WTC11 (cell line): ENCODE measurements at regions not wholly inside any gene's neighbourhood (a gene's known extent, or its start where the extent isn't known, plus 50 kb on each side); places are given as distances from the start of the nearest gene placed in this dataset.

Experiments used
- ATAC-seq: fragments of 200-7000 bp; cut with Tn5 transposase; 2 replicates; pipeline ENCODE4 v1.10.0; 2021; ENCODE audit warnings: mild to moderate bottlenecking, moderate library complexity
- CTCF ChIA-PET: fragments of 300-600 bp; sonication (Branson Sonifier 250); formaldehyde crosslinking; loops from one replicate; lab custom pipeline; 2021; ENCODE audit warnings: antibody characterized with exemption; lab: Charles Lee
- POLR2A ChIA-PET: fragments of 350-600 bp; sonication (Branson Sonifier 250); formaldehyde crosslinking; loops from one replicate; lab custom pipeline; 2021; ENCODE audit warnings: antibody characterized with exemption; lab: Charles Lee
- DNase-seq: peaks from one replicate; pipeline ENCODE4 v3.0.0; 2021; ENCODE audit warnings: low spot score
- H3K27ac Mint-ChIP-seq: 2 replicates; pipeline ENCODE4 v1.8.0; 2021; ENCODE audit warnings: mixed read lengths
- H3K27me3 Mint-ChIP-seq: 2 replicates; pipeline ENCODE4 v1.8.0; 2021; ENCODE audit warnings: low read depth, mild to moderate bottlenecking, moderate library complexity, mixed read lengths
- H3K36me3 Mint-ChIP-seq: 2 replicates; pipeline ENCODE4 v1.8.0; 2021; ENCODE audit warnings: mixed read lengths
- H3K4me1 Mint-ChIP-seq: 2 replicates; pipeline ENCODE4 v1.8.0; 2022; ENCODE audit warnings: mixed read lengths
- H3K4me3 Mint-ChIP-seq: 2 replicates; pipeline ENCODE4 v1.8.0; 2021; ENCODE audit warnings: mild to moderate bottlenecking, moderate library complexity, mixed read lengths
- H3K9me3 Mint-ChIP-seq: 2 replicates; pipeline ENCODE4 v1.8.0; 2021; ENCODE audit warnings: mixed read lengths
- CBFB ChIP-seq: sonication (generic); formaldehyde crosslinking; IDR thresholded peaks from 2 replicates; pipeline ENCODE4 v1.8.1; 2022; ENCODE audit warnings: mild to moderate bottlenecking, low read depth, missing genetic modification reagents
- GTF2I ChIP-seq: fragments of 250-450 bp; sonication (Bioruptor Pico); conservative IDR thresholded peaks from 2 replicates; pipeline ENCODE4 v1.4.0; 2021; ENCODE audit warnings: mild to moderate bottlenecking
- HMGA2 ChIP-seq: fragments of 250-450 bp; sonication (Bioruptor Pico); IDR thresholded peaks from 2 replicates; pipeline ENCODE4 v1.4.0; 2021; ENCODE audit warnings: mild to moderate bottlenecking, moderate library complexity
- IRF2 ChIP-seq: sonication (generic); formaldehyde crosslinking; IDR thresholded peaks from 2 replicates; pipeline ENCODE4 v1.8.0; 2022; ENCODE audit warnings: low read depth, missing genetic modification reagents, borderline replicate concordance
- NR1H2 ChIP-seq: sonication (generic); formaldehyde crosslinking; IDR thresholded peaks from 2 replicates; pipeline ENCODE4 v1.9.0; 2021; ENCODE audit warnings: mild to moderate bottlenecking, moderate library complexity, missing genetic modification reagents
- NR2C2 ChIP-seq: sonication (generic); formaldehyde crosslinking; IDR thresholded peaks from 2 replicates; pipeline ENCODE4 v1.8.0; 2022; ENCODE audit warnings: mild to moderate bottlenecking, missing genetic modification reagents
- NR3C1 ChIP-seq: sonication (generic); formaldehyde crosslinking; conservative IDR thresholded peaks from 2 replicates; pipeline ENCODE4 v1.8.1; 2023; ENCODE audit warnings: low read depth, mild to moderate bottlenecking, missing genetic modification reagents
- SMAD4 ChIP-seq: sonication (generic); formaldehyde crosslinking; IDR thresholded peaks from 2 replicates; pipeline ENCODE4 v1.8.0; 2022; ENCODE audit warnings: mild to moderate bottlenecking, missing genetic modification reagents
- SP1 ChIP-seq: sonication (generic); formaldehyde crosslinking; conservative IDR thresholded peaks from 2 replicates; pipeline ENCODE4 v1.8.1; 2022; ENCODE audit warnings: missing genetic modification reagents
- TCF7 ChIP-seq: sonication (generic); formaldehyde crosslinking; IDR thresholded peaks from 2 replicates; pipeline ENCODE4 v1.8.0; 2022; ENCODE audit warnings: mild to moderate bottlenecking, low read depth, missing genetic modification reagents, moderate library complexity
- TEAD1 ChIP-seq: sonication (generic); formaldehyde crosslinking; IDR thresholded peaks from 2 replicates; pipeline ENCODE4 v1.8.0; 2022; ENCODE audit warnings: mild to moderate bottlenecking, missing genetic modification reagents
- ZBTB21 ChIP-seq: sonication (generic); formaldehyde crosslinking; IDR thresholded peaks from 2 replicates; pipeline ENCODE4 v1.8.1; 2023; ENCODE audit warnings: mild to moderate bottlenecking, missing genetic modification reagents, borderline replicate concordance
- ZNF396 ChIP-seq: fragments of 250-450 bp; sonication (Bioruptor Pico); IDR thresholded peaks from 2 replicates; pipeline ENCODE4 v1.8.0; 2021; ENCODE audit warnings: mild to moderate bottlenecking, moderate library complexity, borderline replicate concordance
- TF ChIP-seq, protein P1 (sequence below): sonication (generic); formaldehyde crosslinking; IDR thresholded peaks from 2 replicates; pipeline ENCODE4 v1.8.1; 2023; ENCODE audit warnings: mild to moderate bottlenecking, missing genetic modification reagents
- TF ChIP-seq, protein P2 (sequence below): fragments of 200-600 bp; IDR thresholded peaks from 2 replicates; pipeline ENCODE4 v1.8.0; 2022; ENCODE audit warnings: antibody characterized with exemption
- TF ChIP-seq, protein P3 (sequence below): fragments of 250-450 bp; sonication (Bioruptor Pico); IDR thresholded peaks from 2 replicates; pipeline ENCODE4 v1.9.0; 2021; ENCODE audit warnings: mild to moderate bottlenecking
- TF ChIP-seq, protein P4 (sequence below): sonication (generic); formaldehyde crosslinking; IDR thresholded peaks from 2 replicates; pipeline ENCODE4 v1.8.1; 2022; ENCODE audit warnings: missing genetic modification reagents, borderline replicate concordance
- TF ChIP-seq, protein P5 (sequence below): fragments of 250-450 bp; sonication (Bioruptor Pico); IDR thresholded peaks from 2 replicates; pipeline ENCODE4 v1.9.0; 2021; ENCODE audit warnings: moderate library complexity, mild to moderate bottlenecking, inconsistent platforms, borderline replicate concordance
- TF ChIP-seq, protein P6 (sequence below): sonication (generic); formaldehyde crosslinking; IDR thresholded peaks from 2 replicates; pipeline ENCODE4 v1.8.0; 2023; ENCODE audit warnings: missing genetic modification reagents, mild to moderate bottlenecking, borderline replicate concordance
- TF ChIP-seq, protein P7 (sequence below): sonication (generic); formaldehyde crosslinking; conservative IDR thresholded peaks from 2 replicates; pipeline ENCODE4 v1.8.1; 2022; ENCODE audit warnings: mild to moderate bottlenecking, missing genetic modification reagents

DNA sequence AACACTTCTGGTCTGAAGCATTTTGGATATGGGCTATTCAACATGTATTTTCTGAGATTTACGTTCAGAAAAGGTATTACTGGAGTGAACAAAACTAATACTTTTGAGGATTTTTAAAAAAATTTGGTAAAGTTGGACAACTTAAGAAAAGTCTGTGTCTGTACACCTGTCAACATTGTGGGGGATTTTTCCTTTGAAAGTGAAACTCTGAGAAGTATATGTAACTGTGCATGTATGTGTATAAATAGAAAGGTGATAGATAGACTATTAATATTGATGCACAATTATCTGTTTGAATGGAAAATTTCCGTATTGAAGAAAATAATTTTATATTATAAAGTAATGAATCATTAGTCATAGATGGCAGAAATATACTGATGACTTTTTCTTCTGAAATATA, 312.8 kb upstream of the MDGA2 start:
- TF ChIP-seq NR3C1 (no peak), SMAD4 (CRISPR knock-in tag) (no peak), NR1H2 (CRISPR knock-in tag) (no peak), TEAD1 (CRISPR knock-in tag) (no peak), ZBTB21 (CRISPR knock-in tag) (no peak), IRF2 (no peak)
- TF ChIP-seq, protein P1, sequence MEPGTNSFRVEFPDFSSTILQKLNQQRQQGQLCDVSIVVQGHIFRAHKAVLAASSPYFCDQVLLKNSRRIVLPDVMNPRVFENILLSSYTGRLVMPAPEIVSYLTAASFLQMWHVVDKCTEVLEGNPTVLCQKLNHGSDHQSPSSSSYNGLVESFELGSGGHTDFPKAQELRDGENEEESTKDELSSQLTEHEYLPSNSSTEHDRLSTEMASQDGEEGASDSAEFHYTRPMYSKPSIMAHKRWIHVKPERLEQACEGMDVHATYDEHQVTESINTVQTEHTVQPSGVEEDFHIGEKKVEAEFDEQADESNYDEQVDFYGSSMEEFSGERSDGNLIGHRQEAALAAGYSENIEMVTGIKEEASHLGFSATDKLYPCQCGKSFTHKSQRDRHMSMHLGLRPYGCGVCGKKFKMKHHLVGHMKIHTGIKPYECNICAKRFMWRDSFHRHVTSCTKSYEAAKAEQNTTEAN (CRISPR knock-in tag), result no peak
- TF ChIP-seq, protein P2, sequence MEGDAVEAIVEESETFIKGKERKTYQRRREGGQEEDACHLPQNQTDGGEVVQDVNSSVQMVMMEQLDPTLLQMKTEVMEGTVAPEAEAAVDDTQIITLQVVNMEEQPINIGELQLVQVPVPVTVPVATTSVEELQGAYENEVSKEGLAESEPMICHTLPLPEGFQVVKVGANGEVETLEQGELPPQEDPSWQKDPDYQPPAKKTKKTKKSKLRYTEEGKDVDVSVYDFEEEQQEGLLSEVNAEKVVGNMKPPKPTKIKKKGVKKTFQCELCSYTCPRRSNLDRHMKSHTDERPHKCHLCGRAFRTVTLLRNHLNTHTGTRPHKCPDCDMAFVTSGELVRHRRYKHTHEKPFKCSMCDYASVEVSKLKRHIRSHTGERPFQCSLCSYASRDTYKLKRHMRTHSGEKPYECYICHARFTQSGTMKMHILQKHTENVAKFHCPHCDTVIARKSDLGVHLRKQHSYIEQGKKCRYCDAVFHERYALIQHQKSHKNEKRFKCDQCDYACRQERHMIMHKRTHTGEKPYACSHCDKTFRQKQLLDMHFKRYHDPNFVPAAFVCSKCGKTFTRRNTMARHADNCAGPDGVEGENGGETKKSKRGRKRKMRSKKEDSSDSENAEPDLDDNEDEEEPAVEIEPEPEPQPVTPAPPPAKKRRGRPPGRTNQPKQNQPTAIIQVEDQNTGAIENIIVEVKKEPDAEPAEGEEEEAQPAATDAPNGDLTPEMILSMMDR, result no peak
- DNase-seq (no peak), ATAC-seq (no peak)
- POLR2A ChIA-PET, result no interaction called here
- CTCF ChIA-PET, result no interaction called here
- Mint-ChIP-seq H3K27ac (no peak overlapping the region), H3K36me3 (peaks cover 2% of the 10 kb centered on the region), H3K4me1 (peaks cover 3% of the 10 kb centered on the region; the same call in 1 of the 2 replicates), H3K4me3 (no peak overlapping the region), H3K27me3 (no peaks in the 10 kb centered on the region), H3K9me3 (peaks cover 18% of the 10 kb centered on the region)

DNA sequence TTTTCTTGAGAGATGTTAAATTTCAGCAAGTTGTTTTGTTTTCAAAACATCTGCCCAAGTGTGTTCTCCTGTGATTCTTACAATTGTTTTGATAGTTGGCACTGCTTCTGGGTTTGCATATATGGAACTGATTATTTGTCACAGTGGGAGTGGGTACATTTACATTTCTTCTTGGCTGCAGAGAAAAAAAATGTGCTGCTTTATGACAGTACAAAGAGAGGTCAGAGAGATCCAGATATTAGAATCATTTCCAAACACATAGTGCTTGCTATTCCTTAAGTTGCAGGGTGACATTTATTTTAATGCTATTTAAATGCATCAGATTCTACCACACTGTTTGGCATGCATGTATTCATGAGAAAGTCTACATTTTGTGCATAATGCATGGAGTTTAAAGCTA, 303.5 kb upstream of the MDGA2 start:
- ChIA-PET POLR2A (no interaction called here), CTCF (no interaction called here)
- ATAC-seq (no peak), DNase-seq (no peak)
- H3K27ac Mint-ChIP-seq, result no peak overlapping the region
- peaks cover 19% of the 10 kb centered on the region for H3K9me3 Mint-ChIP-seq
- H3K27me3 Mint-ChIP-seq, result no peaks in the 10 kb centered on the region
- H3K36me3 Mint-ChIP-seq, result no peaks in the 10 kb centered on the region; the same call in 1 of the 2 replicates
- H3K4me1 Mint-ChIP-seq, result peaks cover 8% of the 10 kb centered on the region; the same call in 1 of the 2 replicates
- no peak overlapping the region for H3K4me3 Mint-ChIP-seq
- TF ChIP-seq CBFB (CRISPR knock-in tag), result no peak
- TF ChIP-seq, protein P3, sequence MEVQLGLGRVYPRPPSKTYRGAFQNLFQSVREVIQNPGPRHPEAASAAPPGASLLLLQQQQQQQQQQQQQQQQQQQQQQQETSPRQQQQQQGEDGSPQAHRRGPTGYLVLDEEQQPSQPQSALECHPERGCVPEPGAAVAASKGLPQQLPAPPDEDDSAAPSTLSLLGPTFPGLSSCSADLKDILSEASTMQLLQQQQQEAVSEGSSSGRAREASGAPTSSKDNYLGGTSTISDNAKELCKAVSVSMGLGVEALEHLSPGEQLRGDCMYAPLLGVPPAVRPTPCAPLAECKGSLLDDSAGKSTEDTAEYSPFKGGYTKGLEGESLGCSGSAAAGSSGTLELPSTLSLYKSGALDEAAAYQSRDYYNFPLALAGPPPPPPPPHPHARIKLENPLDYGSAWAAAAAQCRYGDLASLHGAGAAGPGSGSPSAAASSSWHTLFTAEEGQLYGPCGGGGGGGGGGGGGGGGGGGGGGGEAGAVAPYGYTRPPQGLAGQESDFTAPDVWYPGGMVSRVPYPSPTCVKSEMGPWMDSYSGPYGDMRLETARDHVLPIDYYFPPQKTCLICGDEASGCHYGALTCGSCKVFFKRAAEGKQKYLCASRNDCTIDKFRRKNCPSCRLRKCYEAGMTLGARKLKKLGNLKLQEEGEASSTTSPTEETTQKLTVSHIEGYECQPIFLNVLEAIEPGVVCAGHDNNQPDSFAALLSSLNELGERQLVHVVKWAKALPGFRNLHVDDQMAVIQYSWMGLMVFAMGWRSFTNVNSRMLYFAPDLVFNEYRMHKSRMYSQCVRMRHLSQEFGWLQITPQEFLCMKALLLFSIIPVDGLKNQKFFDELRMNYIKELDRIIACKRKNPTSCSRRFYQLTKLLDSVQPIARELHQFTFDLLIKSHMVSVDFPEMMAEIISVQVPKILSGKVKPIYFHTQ (CRISPR knock-in tag), result no peak
- TF ChIP-seq, protein P4, sequence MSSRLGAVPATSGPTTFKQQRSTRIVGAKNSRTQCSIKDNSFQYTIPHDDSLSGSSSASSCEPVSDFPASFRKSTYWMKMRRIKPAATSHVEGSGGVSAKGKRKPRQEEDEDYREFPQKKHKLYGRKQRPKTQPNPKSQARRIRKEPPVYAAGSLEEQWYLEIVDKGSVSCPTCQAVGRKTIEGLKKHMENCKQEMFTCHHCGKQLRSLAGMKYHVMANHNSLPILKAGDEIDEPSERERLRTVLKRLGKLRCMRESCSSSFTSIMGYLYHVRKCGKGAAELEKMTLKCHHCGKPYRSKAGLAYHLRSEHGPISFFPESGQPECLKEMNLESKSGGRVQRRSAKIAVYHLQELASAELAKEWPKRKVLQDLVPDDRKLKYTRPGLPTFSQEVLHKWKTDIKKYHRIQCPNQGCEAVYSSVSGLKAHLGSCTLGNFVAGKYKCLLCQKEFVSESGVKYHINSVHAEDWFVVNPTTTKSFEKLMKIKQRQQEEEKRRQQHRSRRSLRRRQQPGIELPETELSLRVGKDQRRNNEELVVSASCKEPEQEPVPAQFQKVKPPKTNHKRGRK (CRISPR knock-in tag), result no peak
- TF ChIP-seq, protein P5, sequence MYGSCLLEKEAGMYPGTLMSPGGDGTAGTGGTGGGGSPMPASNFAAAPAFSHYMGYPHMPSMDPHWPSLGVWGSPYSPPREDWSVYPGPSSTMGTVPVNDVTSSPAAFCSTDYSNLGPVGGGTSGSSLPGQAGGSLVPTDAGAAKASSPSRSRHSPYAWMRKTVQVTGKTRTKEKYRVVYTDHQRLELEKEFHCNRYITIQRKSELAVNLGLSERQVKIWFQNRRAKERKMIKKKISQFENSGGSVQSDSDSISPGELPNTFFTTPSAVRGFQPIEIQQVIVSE (CRISPR knock-in tag), result no peak
- TF ChIP-seq, protein P1 (CRISPR knock-in tag), result no peak
- TF ChIP-seq ZNF396 (CRISPR knock-in tag), result no peak
- no peak for TF ChIP-seq SP1
- no peak for TF ChIP-seq GTF2I (CRISPR knock-in tag)
- TF ChIP-seq HMGA2, result no peak
- no peak for TF ChIP-seq TCF7
- TF ChIP-seq, protein P6, sequence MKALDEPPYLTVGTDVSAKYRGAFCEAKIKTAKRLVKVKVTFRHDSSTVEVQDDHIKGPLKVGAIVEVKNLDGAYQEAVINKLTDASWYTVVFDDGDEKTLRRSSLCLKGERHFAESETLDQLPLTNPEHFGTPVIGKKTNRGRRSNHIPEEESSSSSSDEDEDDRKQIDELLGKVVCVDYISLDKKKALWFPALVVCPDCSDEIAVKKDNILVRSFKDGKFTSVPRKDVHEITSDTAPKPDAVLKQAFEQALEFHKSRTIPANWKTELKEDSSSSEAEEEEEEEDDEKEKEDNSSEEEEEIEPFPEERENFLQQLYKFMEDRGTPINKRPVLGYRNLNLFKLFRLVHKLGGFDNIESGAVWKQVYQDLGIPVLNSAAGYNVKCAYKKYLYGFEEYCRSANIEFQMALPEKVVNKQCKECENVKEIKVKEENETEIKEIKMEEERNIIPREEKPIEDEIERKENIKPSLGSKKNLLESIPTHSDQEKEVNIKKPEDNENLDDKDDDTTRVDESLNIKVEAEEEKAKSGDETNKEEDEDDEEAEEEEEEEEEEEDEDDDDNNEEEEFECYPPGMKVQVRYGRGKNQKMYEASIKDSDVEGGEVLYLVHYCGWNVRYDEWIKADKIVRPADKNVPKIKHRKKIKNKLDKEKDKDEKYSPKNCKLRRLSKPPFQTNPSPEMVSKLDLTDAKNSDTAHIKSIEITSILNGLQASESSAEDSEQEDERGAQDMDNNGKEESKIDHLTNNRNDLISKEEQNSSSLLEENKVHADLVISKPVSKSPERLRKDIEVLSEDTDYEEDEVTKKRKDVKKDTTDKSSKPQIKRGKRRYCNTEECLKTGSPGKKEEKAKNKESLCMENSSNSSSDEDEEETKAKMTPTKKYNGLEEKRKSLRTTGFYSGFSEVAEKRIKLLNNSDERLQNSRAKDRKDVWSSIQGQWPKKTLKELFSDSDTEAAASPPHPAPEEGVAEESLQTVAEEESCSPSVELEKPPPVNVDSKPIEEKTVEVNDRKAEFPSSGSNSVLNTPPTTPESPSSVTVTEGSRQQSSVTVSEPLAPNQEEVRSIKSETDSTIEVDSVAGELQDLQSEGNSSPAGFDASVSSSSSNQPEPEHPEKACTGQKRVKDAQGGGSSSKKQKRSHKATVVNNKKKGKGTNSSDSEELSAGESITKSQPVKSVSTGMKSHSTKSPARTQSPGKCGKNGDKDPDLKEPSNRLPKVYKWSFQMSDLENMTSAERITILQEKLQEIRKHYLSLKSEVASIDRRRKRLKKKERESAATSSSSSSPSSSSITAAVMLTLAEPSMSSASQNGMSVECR, result no peak
- TF ChIP-seq, protein P7, sequence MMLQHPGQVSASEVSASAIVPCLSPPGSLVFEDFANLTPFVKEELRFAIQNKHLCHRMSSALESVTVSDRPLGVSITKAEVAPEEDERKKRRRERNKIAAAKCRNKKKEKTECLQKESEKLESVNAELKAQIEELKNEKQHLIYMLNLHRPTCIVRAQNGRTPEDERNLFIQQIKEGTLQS (CRISPR knock-in tag), result no peak
- TF ChIP-seq NR2C2 (CRISPR knock-in tag), result no peak
